ENCODE measurements at regions not wholly inside any gene's neighbourhood (a gene's known extent, or its start where the extent isn't known, plus 50 kb on each side); places are given as distances from the start of the nearest gene placed in this dataset.
"Not testable (repeated sequence)": the region's sequence is repeated elsewhere in the genome, so short reads cannot be mapped to it uniquely, and the experiment has no call there.

- DNase-seq, result no peak
These were observed 254.6 kb upstream of the LRRC4C start for GRCh38 chr11:41714101-41714500.

DNA sequence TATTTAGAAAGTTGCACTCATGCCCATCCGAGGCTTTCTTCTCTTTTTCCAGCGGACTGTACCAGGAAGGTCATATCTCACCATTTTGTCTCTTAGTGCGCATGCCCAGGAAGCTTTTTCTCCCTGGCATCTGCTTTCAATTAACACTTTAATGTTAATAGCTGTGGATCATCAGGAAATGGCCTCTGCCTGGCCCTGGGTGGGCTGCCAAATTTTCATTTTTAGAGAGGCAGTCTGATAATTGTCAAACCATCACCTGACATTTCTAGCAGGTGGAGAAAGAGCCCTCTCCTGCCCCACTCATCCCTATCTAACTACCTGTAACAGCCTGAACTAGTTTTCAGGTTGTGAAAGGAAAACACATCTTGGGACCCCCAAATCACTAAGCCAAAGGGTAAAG is 257.4 kb upstream of the LRRC4C start:
- no peak for DNase-seq

- DNase-seq, result no peak
These were observed 261.3 kb upstream of the LRRC4C start for GRCh38 chr11:41720761-41721160.

GRCh38 chr11:41728161-41728560 is 268.7 kb upstream of the LRRC4C start:
- not testable (repeated sequence) for DNase-seq

- no peak for DNase-seq
These were observed 315.8 kb upstream of the LRRC4C start for GRCh38 chr11:41775296-41775695.

DNA sequence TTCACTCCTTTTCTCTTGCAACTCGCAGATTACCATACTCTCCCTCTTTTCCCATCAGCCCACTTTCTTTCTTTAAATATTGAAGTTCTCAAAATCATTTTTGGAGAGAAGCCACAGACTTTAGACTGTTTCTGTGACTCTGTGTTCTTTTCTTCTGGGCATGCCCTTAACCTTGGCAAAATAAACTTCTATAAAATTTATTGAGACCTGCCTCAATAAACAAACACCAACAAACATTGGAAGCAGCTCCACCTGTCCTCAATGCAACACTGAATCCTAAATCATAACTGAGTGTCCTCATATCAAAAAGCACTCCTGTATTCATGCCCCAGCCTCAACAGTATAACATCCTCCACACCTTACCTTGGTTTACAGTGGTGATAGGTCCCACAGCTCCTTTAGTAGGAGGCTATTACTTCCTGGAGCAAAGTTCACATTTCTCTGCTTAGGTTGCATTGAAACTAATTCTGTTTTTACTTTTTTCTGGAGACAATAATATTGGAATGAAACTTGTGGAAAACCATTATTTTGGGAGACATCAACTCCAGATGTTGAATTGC is 320.0 kb upstream of the LRRC4C start:
- no peak for DNase-seq

- no peak for DNase-seq
These were observed 322.0 kb upstream of the LRRC4C start for GRCh38 chr11:41781441-41781840.

- no peak for DNase-seq
These were observed 325.3 kb upstream of the LRRC4C start for GRCh38 chr11:41784513-41785335.

DNA sequence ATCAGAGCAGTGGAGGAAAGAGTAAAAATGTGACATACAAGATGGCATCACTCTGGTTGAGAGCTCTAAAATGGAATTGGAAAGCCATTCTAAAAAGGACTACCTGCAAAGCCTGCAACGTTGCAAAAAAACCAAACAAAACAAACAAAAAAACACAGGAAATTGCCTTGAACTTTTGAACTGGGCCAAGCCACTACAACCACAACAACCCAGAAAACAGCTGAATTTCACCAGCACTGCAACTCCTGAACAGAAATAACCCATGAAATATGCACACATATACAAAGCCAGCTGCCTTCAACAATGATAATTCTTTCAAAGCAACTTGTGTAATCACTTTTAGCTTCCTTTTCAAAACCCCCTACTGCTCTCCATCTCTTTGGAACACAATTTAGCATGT is 326.6 kb upstream of the LRRC4C start:
- DNase-seq, result no peak

DNA sequence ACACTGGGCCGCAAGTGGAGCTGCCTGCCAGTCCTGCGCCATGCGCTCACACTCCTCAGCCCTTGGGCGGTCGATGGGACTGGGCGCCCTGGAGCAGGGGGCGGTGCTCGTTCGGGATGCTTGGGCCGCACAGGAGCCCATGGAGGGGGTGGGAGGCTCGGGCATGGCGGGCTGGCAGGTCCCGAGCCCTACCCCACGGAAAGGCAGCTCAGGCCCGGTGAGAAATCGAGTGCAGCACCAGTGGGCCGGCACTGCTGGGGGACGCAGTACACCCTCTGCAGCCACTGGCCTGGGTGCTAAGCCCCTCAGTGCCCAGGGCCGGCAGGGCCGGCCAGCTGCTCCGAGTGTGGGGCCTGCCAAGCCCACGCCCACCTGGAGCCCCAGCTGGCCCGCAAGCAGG is 328.7 kb upstream of the LRRC4C start:
- no peak for DNase-seq

DNA sequence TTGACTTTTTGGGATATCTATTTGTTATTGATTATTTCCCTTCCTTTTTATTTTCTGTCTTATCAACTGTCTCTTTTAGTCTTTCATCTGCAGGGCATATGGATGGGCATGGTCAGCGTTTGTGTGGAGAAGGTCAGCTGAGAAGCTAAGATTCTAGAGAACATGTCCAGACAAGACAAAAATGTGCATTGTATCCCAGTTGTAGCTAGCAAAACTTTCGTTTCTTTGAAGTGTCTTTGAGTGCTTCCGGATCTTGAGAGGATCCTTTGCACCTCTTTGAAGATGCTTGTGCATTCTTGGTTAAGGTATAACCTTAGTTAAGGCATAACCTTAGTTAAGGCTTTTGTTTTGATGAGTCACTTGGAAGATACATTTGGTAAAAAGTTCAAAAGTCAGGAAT is 329.9 kb upstream of the LRRC4C start:
- DNase-seq, result no peak

GRCh38 chr11:41795004-41795403 is 335.6 kb upstream of the LRRC4C start:
- DNase-seq, result no peak

DNA sequence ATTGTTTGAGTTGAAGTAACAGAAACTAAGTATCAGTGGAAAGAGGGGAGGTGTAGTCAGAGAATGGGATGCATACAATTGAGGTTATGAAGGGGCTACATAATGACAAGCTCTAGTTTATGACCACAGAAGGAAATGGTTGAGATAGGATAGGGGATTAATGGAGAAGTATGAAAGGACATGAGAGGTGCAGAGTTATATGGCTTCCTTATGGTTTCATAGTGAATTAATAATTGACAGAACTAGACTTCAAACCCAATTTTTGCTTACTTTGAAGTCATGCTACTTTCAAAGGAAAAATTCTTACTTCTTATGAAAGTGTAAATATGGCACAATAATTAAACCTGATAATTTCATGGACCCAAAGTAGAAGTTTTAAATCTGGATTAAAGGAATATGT is 340.3 kb upstream of the LRRC4C start:
- no peak for DNase-seq

DNA sequence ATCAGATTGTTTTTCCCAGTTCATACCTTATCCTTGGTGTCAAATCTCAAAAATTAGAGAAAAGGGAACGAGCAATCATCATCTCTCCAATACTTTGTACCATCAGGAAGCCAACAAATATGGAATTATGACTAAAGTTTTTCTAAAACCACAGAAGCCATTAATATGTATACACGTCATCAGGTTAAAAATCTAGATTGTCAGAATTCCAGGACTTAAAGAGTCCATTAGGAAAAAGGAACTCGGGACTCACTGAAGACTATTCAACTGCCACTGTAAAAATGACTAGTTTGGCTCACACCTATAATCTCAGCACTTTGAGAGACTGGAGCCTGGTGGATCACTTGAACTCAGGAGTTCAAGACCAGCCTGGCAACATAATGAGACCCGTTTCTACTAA is 344.4 kb upstream of the LRRC4C start:
- DNase-seq, result no peak

GRCh38 chr11:41816396-41816795 is 356.9 kb upstream of the LRRC4C start:
- DNase-seq, result no peak

DNA sequence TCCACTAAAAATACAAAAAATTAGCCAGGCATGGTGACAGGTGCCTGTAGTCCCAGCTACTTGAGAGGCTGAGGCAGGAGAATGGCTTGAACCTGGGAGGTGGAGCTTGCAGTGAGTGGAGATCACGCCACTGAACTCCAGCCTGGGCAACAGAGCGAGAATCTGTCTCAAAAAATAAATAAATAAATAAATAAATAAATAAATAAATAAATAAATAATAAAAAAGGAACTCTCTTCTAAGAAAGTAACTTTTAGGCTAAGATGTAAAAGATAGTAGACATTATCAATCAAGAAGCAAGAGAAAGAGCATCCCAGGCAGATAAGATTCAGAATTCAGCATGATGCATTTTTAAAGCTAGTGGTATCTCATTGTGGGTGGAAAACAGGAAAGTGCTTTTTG is 364.8 kb upstream of the LRRC4C start:
- not testable (repeated sequence) for DNase-seq

DNA sequence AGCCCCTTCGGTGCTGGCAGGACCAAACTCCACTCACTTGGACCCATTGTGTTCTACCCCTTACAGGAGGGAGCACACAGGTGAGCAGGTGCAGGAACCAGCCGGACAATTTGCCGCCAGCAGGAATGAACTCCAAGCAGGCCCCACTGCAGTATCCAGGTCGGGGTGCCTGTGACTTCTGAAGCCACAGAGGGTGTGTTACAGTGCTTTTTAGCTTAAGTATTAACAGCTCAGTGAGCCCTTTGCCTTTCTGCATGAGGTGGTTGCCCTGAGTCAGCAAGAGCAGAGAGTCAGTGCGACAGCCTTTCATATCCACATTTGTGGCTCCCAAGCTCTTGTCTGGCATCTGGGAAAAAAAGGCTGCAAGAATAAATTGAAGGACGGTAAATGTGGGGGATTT is 366.6 kb upstream of the LRRC4C start:
- no peak for DNase-seq

GRCh38 chr11:41836431-41836830 is 377.0 kb upstream of the LRRC4C start:
- DNase-seq, result no peak

- no peak for DNase-seq
These were observed 383.2 kb upstream of the LRRC4C start for GRCh38 chr11:41842673-41843072.

DNA sequence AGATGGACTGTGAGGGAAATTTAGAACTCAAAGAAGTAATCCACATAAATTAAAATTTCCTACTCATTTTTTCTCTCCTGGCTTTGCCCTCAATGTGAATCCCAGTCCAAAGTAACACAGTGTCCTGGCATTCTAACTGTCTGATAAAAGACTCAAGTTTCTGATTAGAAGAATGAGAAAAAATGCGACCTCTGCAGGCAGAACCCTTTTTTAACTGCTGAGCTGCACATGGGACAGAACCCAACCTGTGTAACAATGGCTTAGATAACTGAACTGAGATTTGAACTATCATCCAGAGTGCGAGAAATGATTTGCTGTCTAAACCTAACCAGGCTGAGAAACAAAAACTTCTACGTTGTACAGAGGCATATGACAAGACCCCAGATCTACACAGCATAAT is 385.6 kb upstream of the LRRC4C start:
- no peak for DNase-seq

DNA sequence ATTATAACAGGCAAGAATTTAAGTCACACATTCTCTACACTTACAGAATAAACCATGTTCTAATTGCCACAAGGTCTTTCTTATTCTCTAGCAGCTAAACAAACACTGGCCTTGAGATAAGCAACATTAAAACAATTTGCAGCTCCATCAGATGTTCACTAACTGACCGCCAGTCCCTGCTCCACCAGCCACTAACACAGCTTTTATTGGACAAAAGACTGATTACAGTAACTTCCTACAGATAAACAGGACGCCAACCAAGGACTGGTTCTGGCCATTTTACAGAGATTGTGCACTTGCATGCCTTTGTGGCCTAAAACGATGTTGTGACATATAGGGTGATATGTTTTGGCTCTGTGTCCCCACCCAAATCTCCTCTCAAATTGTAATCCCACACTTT is 388.9 kb upstream of the LRRC4C start:
- no peak for DNase-seq

DNA sequence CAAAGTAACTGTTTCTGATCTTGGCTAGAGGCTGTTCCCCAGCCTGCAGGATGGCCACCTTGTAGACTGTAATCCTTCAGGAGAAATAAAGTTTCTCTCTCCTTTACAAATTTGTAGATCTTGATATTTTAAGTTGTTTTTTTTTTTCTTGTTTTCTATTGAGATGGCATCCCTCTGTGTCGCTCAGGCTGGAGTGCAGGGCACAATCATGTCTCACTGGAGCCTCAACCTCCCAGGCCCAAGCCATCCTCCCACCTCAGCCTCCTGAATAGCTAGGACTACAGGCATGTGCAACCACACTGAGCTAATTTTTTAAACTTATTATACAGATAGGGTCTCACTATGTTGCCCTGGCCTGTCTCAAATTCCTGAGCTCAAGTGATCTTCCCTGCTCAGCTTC is 389.8 kb upstream of the LRRC4C start:
- DNase-seq, result no peak

GRCh38 chr11:41851743-41852142 is 392.3 kb upstream of the LRRC4C start:
- DNase-seq, result no peak

DNA sequence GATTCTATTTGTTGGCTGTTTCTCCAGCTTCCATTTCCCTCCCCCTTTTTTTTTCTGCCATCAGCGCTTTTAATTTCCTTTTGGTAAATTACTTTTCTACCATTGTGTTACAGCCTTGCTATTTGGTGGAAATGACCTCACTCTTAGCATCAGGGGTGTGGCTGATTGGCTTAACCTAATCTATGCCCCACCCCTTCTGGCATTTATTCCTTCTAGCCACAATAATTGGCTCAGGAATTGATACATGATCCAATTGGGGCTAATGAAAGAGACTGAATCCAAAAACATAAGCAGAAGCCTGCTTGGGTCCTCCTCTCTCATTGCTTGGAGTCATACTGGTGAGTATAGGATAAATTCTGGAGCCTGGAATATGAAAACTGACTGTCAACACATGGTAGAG is 402.4 kb upstream of the LRRC4C start:
- no peak for DNase-seq

- no peak for DNase-seq
These were observed 407.1 kb upstream of the LRRC4C start for GRCh38 chr11:41866525-41866924.

Measured in C1 segment of cervical spinal cord (tissue), 14 donors.